HepG2 (cell line): ENCODE measurements at regions not wholly inside any gene's neighbourhood (a gene's known extent, or its start where the extent isn't known, plus 50 kb on each side); places are given as distances from the start of the nearest gene placed in this dataset.

Source experiments
- ATAC-seq: fragments of 200-7000 bp; cut with Tn5 transposase; 3 replicates; pipeline ENCODE4 v1.9.1; 2020; ENCODE audit warnings: mild to moderate bottlenecking, moderate library complexity
- BruUV-seq: library from RNA; stranded (reverse); fragments of 400-500 nt; replicated peaks from 2 replicates; lab custom pipeline; 2021; lab: Mats Ljungman, UMichigan
- CTCF ChIA-PET: fragments of 300-600 bp; formaldehyde crosslinking; extraction: SDS; loops from one replicate; lab custom pipeline; 2021; ENCODE audit warnings: low total read pairs, inconsistent platforms, low intra/inter-chr PET ratio; lab: Yijun Ruan, JAX
- POLR2A ChIA-PET: fragments of 350-600 bp; sonication (Branson Sonifier 250); formaldehyde crosslinking; loops from one replicate; lab custom pipeline; 2020; ENCODE audit warnings: antibody characterized with exemption, inconsistent platforms; lab: Yijun Ruan, JAX
- DNase-seq: peaks from one replicate; pipeline ENCODE4 v3.0.0-alpha.2; 2015; ENCODE audit warnings: low spot score
- FAIRE-seq: peaks from 3 replicates; lab custom pipeline; 2011; peaks lifted over from hg19 to GRCh38; lab: Jason Lieb, UNC
- H2AFZ ChIP-seq: one replicate; pipeline ENCODE4 v1.6.1; 2011; ENCODE audit warnings: low read length, inconsistent platforms
- H3K27ac ChIP-seq: fragments of 300-600 bp; 3 replicates; pipeline ENCODE4 v1.8.0; 2011; ENCODE audit warnings: mixed run types, mild to moderate bottlenecking, mixed read lengths, low read length, inconsistent platforms; ENCODE audit not compliant: insufficient read depth; ENCODE audit errors: extremely low read length
- H3K27me3 ChIP-seq, 2 experiments: fragments of 200-600 bp in 1 of 2; 2 replicates in 1 of 2; 3 replicates in 1 of 2; pipeline versions ENCODE4 v1.6.0 to v1.8.0; 2011; ENCODE audit warnings: low read length in 2 of 2, mild to moderate bottlenecking in 2 of 2, moderate library complexity in 2 of 2, inconsistent platforms in 1 of 2; ENCODE audit not compliant: insufficient read depth in 2 of 2, control insufficient read depth in 1 of 2
- H3K36me3 ChIP-seq, 2 experiments: fragments of 200-600 bp in 1 of 2; replicated peaks in 1 of 2; 2 replicates in 1 of 2; 3 replicates in 1 of 2; pipeline versions ENCODE4 v1.5.1 to v1.8.0; 2011; ENCODE audit warnings: low read length in 2 of 2, inconsistent platforms in 1 of 2; ENCODE audit not compliant: insufficient read depth in 2 of 2, control insufficient read depth in 1 of 2
- H3K4me1 ChIP-seq: 2 replicates; pipeline ENCODE4 v1.5.1; 2012; ENCODE audit warnings: low read length, inconsistent platforms; ENCODE audit not compliant: insufficient read depth
- H3K4me2 ChIP-seq: 2 replicates; pipeline ENCODE4 v1.6.0; 2011; ENCODE audit warnings: low read depth, low read length, inconsistent platforms
- H3K4me3 ChIP-seq, 3 experiments: fragments of 200-600 bp in 1 of 3; sonication (generic), shearing (Covaris generic) in 1 of 3; replicated peaks in 1 of 3; 2 replicates each; pipeline ENCODE4 v1.5.1; 2011 to 2016; ENCODE audit warnings: low read length in 3 of 3, inconsistent platforms in 2 of 3, low read depth in 2 of 3, mild to moderate bottlenecking in 2 of 3, control low read depth in 1 of 3, mixed read lengths in 1 of 3; ENCODE audit not compliant: insufficient read depth in 1 of 3
- H3K79me2 ChIP-seq: one replicate; pipeline ENCODE4 v1.6.1; 2011; ENCODE audit warnings: low read length, inconsistent platforms; ENCODE audit not compliant: insufficient read depth
- H3K9ac ChIP-seq: 2 replicates; pipeline ENCODE4 v1.6.0; 2011; ENCODE audit warnings: mild to moderate bottlenecking, low read depth, low read length, inconsistent platforms; ENCODE audit not compliant: insufficient read depth
- H3K9me3 ChIP-seq: 2 replicates; pipeline ENCODE4 v1.5.1; 2012; ENCODE audit warnings: mild to moderate bottlenecking, low read length
- H4K20me1 ChIP-seq: 2 replicates; pipeline ENCODE4 v1.6.0; 2011; ENCODE audit warnings: inconsistent platforms, mild to moderate bottlenecking, low read length, moderate library complexity; ENCODE audit not compliant: insufficient read depth
- DPF2 ChIP-seq: sonication (generic); formaldehyde crosslinking; IDR thresholded peaks from 2 replicates; pipeline ENCODE4 v1.4.0; 2020; ENCODE audit warnings: mild to moderate bottlenecking, low read depth, missing genetic modification reagents, borderline replicate concordance
- FOSL1 ChIP-seq: sonication (generic); formaldehyde crosslinking; IDR thresholded peaks from 2 replicates; pipeline ENCODE4 v1.9.0; 2021; ENCODE audit warnings: missing genetic modification reagents, borderline replicate concordance
- MAFF ChIP-seq: IDR thresholded peaks from 2 replicates; pipeline ENCODE4 v1.6.1; 2011; ENCODE audit warnings: low read depth, low read length, improper control_type of control experiment
- MAFG ChIP-seq: sonication (generic); formaldehyde crosslinking; IDR thresholded peaks from 2 replicates; pipeline ENCODE4 v1.5.1; 2020; ENCODE audit warnings: mild to moderate bottlenecking, missing genetic modification reagents
- MAFK ChIP-seq, 2 experiments: IDR thresholded peaks in 1 of 2; conservative IDR thresholded peaks in 1 of 2; 2 replicates each; pipeline ENCODE4 v1.6.1; 2011; ENCODE audit warnings: improper control_type of control experiment in 2 of 2, low read length in 2 of 2
- NFE2L2 ChIP-seq: fragments of 150-350 bp; IDR thresholded peaks from 2 replicates; pipeline ENCODE4 v1.6.1; 2014; ENCODE audit warnings: low read length
- PPARG ChIP-seq: conservative IDR thresholded peaks from 2 replicates; pipeline ENCODE4 v1.6.1; 2016; ENCODE audit warnings: missing biosample characterization, missing genetic modification reagents
- SIN3B ChIP-seq: fragments of 150-350 bp; IDR thresholded peaks from 2 replicates; pipeline ENCODE4 v1.6.1; 2014; ENCODE audit warnings: low read length
- ZNF407 ChIP-seq: sonication (generic); formaldehyde crosslinking; IDR thresholded peaks from one replicate; pipeline ENCODE4 v1.5.1; 2020; ENCODE audit warnings: mild to moderate bottlenecking, missing genetic modification reagents; ENCODE audit errors: not compliant biosample characterization
- ZNF572 ChIP-seq: sonication (generic); formaldehyde crosslinking; IDR thresholded peaks from 2 replicates; pipeline ENCODE4 v1.5.1; 2020; ENCODE audit warnings: mild to moderate bottlenecking, missing genetic modification reagents
- ZNF878 ChIP-seq: sonication (generic); formaldehyde crosslinking; IDR thresholded peaks from 2 replicates; pipeline ENCODE4 v1.8.1; 2023; ENCODE audit warnings: mild to moderate bottlenecking, missing genetic modification reagents, moderate library complexity
- WGBS: methylation state at CpG from one replicate; pipeline ENCODE4 v1.1.6; 2017; ENCODE audit warnings: low lambda C conversion rate; 5-methylcytosine and 5-hydroxymethylcytosine counted together
- in situ Hi-C: cut with HindIII; loops from 2 replicates; pipeline ENCODE4 v1.10.0; 2017; ENCODE audit warnings: low pct_unique_long_range_greater_than_20kb; ENCODE audit not compliant: extremely low pct_ligation_motif_present
- intact Hi-C: fragments of 100-400 bp; cut with micrococcal nuclease; formaldehyde crosslinking; loops from one replicate; pipeline ENCODE4 v1.10.0; 2022; ENCODE audit not compliant: unreplicated experiment

- no peak overlapping the region for H3K9ac ChIP-seq
- no peak overlapping the region for H2AFZ ChIP-seq
- ChIA-PET POLR2A (no interaction called here), CTCF (no interaction called here)
- H3K4me1 ChIP-seq, result no peaks in the 10 kb centered on the region
- in situ Hi-C loops (no loop called here), intact Hi-C loops (no loop called here)
- no peaks in the 10 kb centered on the region for H3K27me3 ChIP-seq
- H3K36me3 ChIP-seq, result no peaks in the 10 kb centered on the region
- BruUV-seq, result no TSS peak
- WGBS, result 33% methylated on average over 5 of the region's 5 CpGs
- no peak overlapping the region for H3K4me2 ChIP-seq
- DNase-seq, result peak; percentile 66
- FAIRE-seq, result no peak
- H3K79me2 ChIP-seq, result no peaks in the 10 kb centered on the region
- no peak overlapping the region for H3K4me3 ChIP-seq
- TF ChIP-seq MAFK (conservative IDR thresholded peaks at IDR 0.05 in 1 of 2, IDR thresholded peaks at IDR 0.05 in 1 of 2; ENCODE audit: low read length in 2 of 2) (peak; percentile 86 to 94), NFE2L2 (peak; percentile 97), MAFF (peak; percentile 86), SIN3B (no peak), MAFG (peak; percentile 79)
- ATAC-seq, result peak; percentile 51
- H3K27ac ChIP-seq, result no peak overlapping the region
- no peaks in the 10 kb centered on the region for H4K20me1 ChIP-seq
- peaks cover 94% of the 10 kb centered on the region for H3K9me3 ChIP-seq
Observed at GRCh38 chr14:26281280-26281998, 316.4 kb downstream of the NOVA1 start.

- Histone ChIP-seq H3K27ac (no peak overlapping the region), H3K9ac (no peak overlapping the region), H3K36me3 (no peaks in the 10 kb centered on the region; a peak in 1 of 5 replicates), H3K79me2 (no peaks in the 10 kb centered on the region), H3K4me2 (no peak overlapping the region), H3K4me1 (no peaks in the 10 kb centered on the region), H3K27me3 (no peaks in the 10 kb centered on the region), H2AFZ (no peak overlapping the region), H4K20me1 (no peaks in the 10 kb centered on the region), H3K9me3 (peaks cover 92% of the 10 kb centered on the region), H3K4me3 (no peak overlapping the region)
- intact Hi-C loops (no loop called here), in situ Hi-C loops (no loop called here)
- no peak for FAIRE-seq
- POLR2A ChIA-PET, result no interaction called here
- CTCF ChIA-PET, result no interaction called here
- no TSS peak for BruUV-seq
- ATAC-seq, result peak; percentile 38; the same call in 1 of the 3 replicates
- DNase-seq, result no peak
- WGBS, result 44% methylated on average over 2 of the region's 2 CpGs
- TF ChIP-seq ZNF572 (CRISPR knock-in tag) (no peak), FOSL1 (CRISPR knock-in tag) (no peak), DPF2 (CRISPR knock-in tag) (no peak), ZNF878 (CRISPR knock-in tag) (no peak), ZNF407 (CRISPR knock-in tag) (no peak), PPARG (CRISPR knock-in tag) (no peak)
Observed at GRCh38 chr14:26276757-26277156, 321.1 kb downstream of the NOVA1 start.
